ENCODE measurements at regions not wholly inside any gene's neighbourhood (a gene's known extent, or its start where the extent isn't known, plus 50 kb on each side); places are given as distances from the start of the nearest gene placed in this dataset.

GRCh38 chr7:86949052-86949778, 110.2 kb downstream of the ELAPOR2 start:
- Histone ChIP-seq H3K27ac (ENCODE audit: low read length) (no peak overlapping the region), H3K9me3 (ENCODE audit: control insufficient read depth, insufficient read depth, low read depth, low read length) (no peaks in the 10 kb centered on the region), H3K27me3 (ENCODE audit: control insufficient read depth, insufficient read depth, low read length) (no peaks in the 10 kb centered on the region; the same call in 1 of the 2 replicates), H3K4me1 (ENCODE audit: control insufficient read depth, insufficient read depth, low read length) (no peaks in the 10 kb centered on the region), H3K4me3 (ENCODE audit: low read depth in 2 of 2, low read length in 2 of 2) (no peak overlapping the region), H3K36me3 (ENCODE audit: control insufficient read depth, insufficient read depth, low read length) (no peaks in the 10 kb centered on the region)
- no peak for TF ChIP-seq CTCF (IDR thresholded peaks at IDR 0.05)
- TF ChIP-seq TCF7L2 (IDR thresholded peaks at IDR 0.05; ENCODE audit: low read depth, low read length): no peak
- no peak for TF ChIP-seq POLR2AphosphoS5 (IDR thresholded peaks at IDR 0.05; ENCODE audit: low read depth, low read length)
- TF ChIP-seq SIN3A (IDR thresholded peaks at IDR 0.05; ENCODE audit: borderline replicate concordance, insufficient read depth, low read depth, low read length): no peak
- TF ChIP-seq REST (IDR thresholded peaks at IDR 0.05; ENCODE audit: insufficient read depth in 1 of 2, low read depth in 2 of 2, low read length in 1 of 2): no peak
- in situ Hi-C loops (cut with HindIII; ENCODE audit: low pct_unique_long_range_greater_than_20kb, low sequenced_read_pairs) (no loop called here), intact Hi-C loops (cut with micrococcal nuclease; ENCODE audit: unreplicated experiment) (no loop called here)
- CTCF ChIA-PET: no interaction called here
- no TSS peak for BruUV-seq (replicated peaks)
- POLR2A ChIA-PET: no interaction called here
- DNase-seq (ENCODE audit: low read depth, low spot score) (no peak), ATAC-seq (no peak)

GRCh38 chr7:86947929-86948328, 111.5 kb downstream of the ELAPOR2 start:
- intact Hi-C loops (cut with micrococcal nuclease; ENCODE audit: unreplicated experiment): no loop called here
- POLR2A ChIA-PET: no interaction called here

More at GRCh38 chr7:86947929-86948328, 111.5 kb downstream of the ELAPOR2 start:
- H3K27ac ChIP-seq (ENCODE audit: low read length): no peak overlapping the region
- H3K9me3 ChIP-seq (ENCODE audit: control insufficient read depth, insufficient read depth, low read depth, low read length): no peaks in the 10 kb centered on the region
- DNase-seq (ENCODE audit: low read depth, low spot score) (no peak), ATAC-seq (no peak)
- no peaks in the 10 kb centered on the region for H3K4me1 ChIP-seq (ENCODE audit: control insufficient read depth, insufficient read depth, low read length)
- in situ Hi-C loops (cut with HindIII; ENCODE audit: low pct_unique_long_range_greater_than_20kb, low sequenced_read_pairs): no loop called here
- no peaks in the 10 kb centered on the region for H3K36me3 ChIP-seq (ENCODE audit: control insufficient read depth, insufficient read depth, low read length)
- no peak for TF ChIP-seq SIN3A (IDR thresholded peaks at IDR 0.05; ENCODE audit: borderline replicate concordance, insufficient read depth, low read depth, low read length)
- no peak for TF ChIP-seq CTCF (IDR thresholded peaks at IDR 0.05)
- CTCF ChIA-PET: no interaction called here
- BruUV-seq (replicated peaks): no TSS peak
- no peak overlapping the region for H3K4me3 ChIP-seq (ENCODE audit: low read depth in 2 of 2, low read length in 2 of 2)
- peaks cover 3% of the 10 kb centered on the region; the same call in 1 of the 2 replicates for H3K27me3 ChIP-seq (ENCODE audit: control insufficient read depth, insufficient read depth, low read length)

Measured in Panc1 (cell line).